Spleen (tissue), 11 donors: ENCODE measurements at regions not wholly inside any gene's neighbourhood (a gene's known extent, or its start where the extent isn't known, plus 50 kb on each side); places are given as distances from the start of the nearest gene placed in this dataset.

Source experiments
- DNase-seq: peaks from one replicate; pipeline ENCODE4 v3.0.0-alpha.2; 2020
- H3K27ac ChIP-seq, 8 donors: fragments of 200-600 bp; sonication (generic) in 7 of 8; 1 replicate in 4 of 8; 2 replicates in 4 of 8; pipeline versions ENCODE4 v1.5.0 to v1.8.0; 2016 to 2021; ENCODE audit warnings: inconsistent platforms in 4 of 8, mild to moderate bottlenecking in 4 of 8, moderate library complexity in 1 of 8
- H3K27me3 ChIP-seq, 7 donors: fragments of 200-600 bp; sonication (generic) in 6 of 7; replicated peaks in 1 of 7; 1 replicate in 4 of 7; 2 replicates in 3 of 7; pipeline versions ENCODE4 v1.5.0 to v1.8.0; 2016 to 2021; ENCODE audit warnings: inconsistent platforms in 3 of 7, mild to moderate bottlenecking in 1 of 7
- H3K36me3 ChIP-seq, 6 donors: fragments of 200-600 bp; sonication (generic) in 5 of 6; 1 replicate in 4 of 6; 2 replicates in 2 of 6; pipeline versions ENCODE4 v1.5.0 to v1.8.0; 2016 to 2021; ENCODE audit warnings: inconsistent platforms in 2 of 6
- H3K4me1 ChIP-seq, 6 donors: fragments of 200-600 bp; sonication (generic) in 5 of 6; 1 replicate in 3 of 6; 2 replicates in 3 of 6; pipeline versions ENCODE4 v1.5.0 to v1.8.0; 2016 to 2021; ENCODE audit warnings: inconsistent platforms in 3 of 6
- H3K4me3 ChIP-seq, 8 donors: fragments of 200-600 bp; sonication (generic) in 7 of 8; 1 replicate in 4 of 8; 2 replicates in 4 of 8; pipeline versions ENCODE4 v1.5.0 to v1.8.0; 2016 to 2021; ENCODE audit warnings: inconsistent platforms in 4 of 8, mild to moderate bottlenecking in 4 of 8, moderate library complexity in 2 of 8
- H3K9me3 ChIP-seq, 8 donors: fragments of 200-600 bp; sonication (generic) in 7 of 8; 1 replicate in 4 of 8; 2 replicates in 4 of 8; pipeline versions ENCODE4 v1.5.0 to v1.8.0; 2016 to 2021; ENCODE audit warnings: inconsistent platforms in 4 of 8
- CTCF ChIP-seq, 11 experiments: fragments of 200-600 bp in 7 of 11; fragments of 450-650 bp in 4 of 11; sonication (generic) in 4 of 11; IDR thresholded peaks in 8 of 11; conservative IDR thresholded peaks in 3 of 11; 1 replicate in 7 of 11; 2 replicates in 4 of 11; pipeline versions ENCODE4 v1.4.0 to v1.8.0; 2016 to 2021; ENCODE audit warnings: antibody characterized with exemption in 11 of 11, inconsistent platforms in 4 of 11, mild to moderate bottlenecking in 1 of 11
- POLR2A ChIP-seq, 3 donors: fragments of 450-650 bp; IDR thresholded peaks; one replicate each; pipeline ENCODE4 v1.5.1; 2017; ENCODE audit warnings: antibody characterized with exemption in 3 of 3, mild to moderate bottlenecking in 1 of 3
- POLR2AphosphoS5 ChIP-seq, 3 donors: sonication (generic); formaldehyde crosslinking; IDR thresholded peaks; one replicate each; pipeline ENCODE4 v1.5.1; 2017; ENCODE audit warnings: antibody characterized with exemption in 3 of 3
- WGBS, 5 donors: extraction: QIAGEN DNeasy Blood & Tissue Kit in 3 of 5; methylation state at CpG; one replicate each; pipeline versions ENCODE4 v1.1.5 to v1.1.7; 2013 to 2018; 5-methylcytosine and 5-hydroxymethylcytosine counted together
- intact Hi-C: fragments of 100-400 bp; cut with DNase I; formaldehyde crosslinking; loops from one replicate; pipeline ENCODE4 v1.15.0; 2023; ENCODE audit warnings: low total_unique reads
- donor health status: healthy with polysubstance abuse.
- donor health status: DM: no; HTN: no; CAD: no; lungs with moderate emphysema.
- donor health status: DM: no; HTN: no; CAD: no.
- donor health status: Bipolar disorder and iron deficiency.
- donor health status: healthy.
- donor health status: DM: no; HTN: no; CAD: no.
- donor health status: DM: yes; HTN: yes; CAD: no.

DNA sequence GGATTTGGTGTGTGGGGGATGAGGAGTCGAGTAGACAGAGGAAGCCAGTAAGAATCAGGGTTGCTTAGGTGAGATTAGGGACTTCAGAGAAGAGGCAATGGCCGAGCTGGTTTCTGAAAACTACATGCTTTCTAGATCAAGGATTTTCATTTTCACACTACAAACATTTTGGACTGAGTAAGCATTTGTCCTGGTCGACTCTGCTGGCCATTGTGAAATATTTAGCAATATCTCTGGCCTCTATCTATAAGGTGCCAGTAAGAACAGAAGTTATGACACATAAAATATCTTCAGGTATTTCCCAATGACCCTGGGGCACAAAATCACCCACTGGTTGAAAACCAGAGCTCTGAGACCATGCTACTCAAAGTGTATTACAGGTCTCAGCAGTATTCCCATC, 1275.1 kb upstream of the CDH8 start:
- TF ChIP-seq CTCF (IDR thresholded peaks at IDR 0.05 in 8 of 11, conservative IDR thresholded peaks at IDR 0.05 in 3 of 11) (no peak), POLR2A (IDR thresholded peaks at IDR 0.05) (no peak), POLR2AphosphoS5 (IDR thresholded peaks at IDR 0.05) (no peak)

GRCh38 chr16:63302811-63303210, 1266.6 kb upstream of the CDH8 start:
- Histone ChIP-seq H3K4me3 (no peak overlapping the region), H3K27me3 (no peaks in the 10 kb centered on the region), H3K36me3 (no peaks in the 10 kb centered on the region), H3K27ac (no peak overlapping the region), H3K4me1 (no peaks in the 10 kb centered on the region), H3K9me3 (peaks cover 0 to 3% (median 0%) of the 10 kb centered on the region in 8 donors)
- TF ChIP-seq POLR2AphosphoS5 (IDR thresholded peaks at IDR 0.05) (no peak), POLR2A (IDR thresholded peaks at IDR 0.05) (no peak), CTCF (IDR thresholded peaks at IDR 0.05 in 8 of 11, conservative IDR thresholded peaks at IDR 0.05 in 3 of 11) (no peak)
- WGBS, 5 donors: 63 to 87% (median 72%) methylated on average over 2 of the region's 2 CpGs
- intact Hi-C loops: no loop called here
- no peak for DNase-seq

More for the DNA sequence above, 1275.1 kb upstream of the CDH8 start:
- no peak overlapping the region for H3K4me3 ChIP-seq
- H3K36me3 ChIP-seq: no peaks in the 10 kb centered on the region
- peaks cover 0 to 7% (median 0%) of the 10 kb centered on the region in 8 donors for H3K9me3 ChIP-seq
- H3K27ac ChIP-seq: peak overlapping the region in 6 of 8 donors; percentile 22 to 71 (median 47)
- WGBS, 5 donors: 46 to 68% (median 55%) methylated on average over 3 of the region's 3 CpGs
- intact Hi-C loops: no loop called here
- H3K4me1 ChIP-seq: no peaks in the 10 kb centered on the region
- DNase-seq: no peak
- H3K27me3 ChIP-seq: no peaks in the 10 kb centered on the region

GRCh38 chr16:63301349-63301748, 1265.1 kb upstream of the CDH8 start:
- TF ChIP-seq CTCF (IDR thresholded peaks at IDR 0.05 in 8 of 11, conservative IDR thresholded peaks at IDR 0.05 in 3 of 11) (no peak), POLR2A (IDR thresholded peaks at IDR 0.05) (no peak), POLR2AphosphoS5 (IDR thresholded peaks at IDR 0.05) (no peak)
- Histone ChIP-seq H3K36me3 (no peaks in the 10 kb centered on the region), H3K4me1 (no peaks in the 10 kb centered on the region), H3K27ac (no peak overlapping the region), H3K9me3 (no peaks in the 10 kb centered on the region), H3K4me3 (no peak overlapping the region), H3K27me3 (no peaks in the 10 kb centered on the region)
- DNase-seq: no peak
- intact Hi-C loops: no loop called here
- 67 to 84% (median 71%) methylated on average over 1 of the region's 1 CpG for WGBS, 5 donors

- Histone ChIP-seq H3K4me1 (no peaks in the 10 kb centered on the region), H3K4me3 (no peak overlapping the region), H3K27me3 (no peaks in the 10 kb centered on the region), H3K9me3 (no peaks in the 10 kb centered on the region), H3K36me3 (no peaks in the 10 kb centered on the region), H3K27ac (no peak overlapping the region)
- 62 to 86% (median 77%) methylated on average over 1 of the region's 1 CpG for WGBS, 5 donors
- no peak for DNase-seq
- no peak for TF ChIP-seq CTCF (IDR thresholded peaks at IDR 0.05 in 8 of 11, conservative IDR thresholded peaks at IDR 0.05 in 3 of 11)
- no peak for TF ChIP-seq POLR2A (IDR thresholded peaks at IDR 0.05)
- no peak for TF ChIP-seq POLR2AphosphoS5 (IDR thresholded peaks at IDR 0.05)
- intact Hi-C loops: no loop called here
Observed at GRCh38 chr16:63298993-63299392, 1262.8 kb upstream of the CDH8 start.
